ENCODE measurements at regions not wholly inside any gene's neighbourhood (a gene's known extent, or its start where the extent isn't known, plus 50 kb on each side); places are given as distances from the start of the nearest gene placed in this dataset.

DNA sequence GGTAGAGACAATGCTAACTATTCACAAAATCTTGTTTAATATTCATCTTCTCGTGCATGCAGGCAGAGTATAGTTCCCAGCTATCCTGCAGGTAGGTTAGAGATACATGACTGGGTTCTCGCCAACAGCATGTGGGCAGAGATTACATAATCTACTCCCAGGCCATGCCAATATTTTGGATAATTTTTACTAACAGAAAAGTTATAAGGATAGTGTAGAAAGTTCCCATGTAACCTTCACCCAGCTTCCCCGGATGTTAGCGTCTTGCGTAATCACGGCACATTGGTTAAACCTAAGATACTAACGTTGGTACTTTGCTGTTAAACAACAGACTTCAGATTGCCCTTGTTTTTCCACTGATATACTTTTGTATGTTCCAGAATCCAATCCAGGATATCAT is 215.5 kb upstream of the LARGE1 start:
- no peak for TF ChIP-seq EP300 (IDR thresholded peaks at IDR 0.05)
- no peak for TF ChIP-seq POLR2A (IDR thresholded peaks at IDR 0.05)
- TF ChIP-seq, protein P1, sequence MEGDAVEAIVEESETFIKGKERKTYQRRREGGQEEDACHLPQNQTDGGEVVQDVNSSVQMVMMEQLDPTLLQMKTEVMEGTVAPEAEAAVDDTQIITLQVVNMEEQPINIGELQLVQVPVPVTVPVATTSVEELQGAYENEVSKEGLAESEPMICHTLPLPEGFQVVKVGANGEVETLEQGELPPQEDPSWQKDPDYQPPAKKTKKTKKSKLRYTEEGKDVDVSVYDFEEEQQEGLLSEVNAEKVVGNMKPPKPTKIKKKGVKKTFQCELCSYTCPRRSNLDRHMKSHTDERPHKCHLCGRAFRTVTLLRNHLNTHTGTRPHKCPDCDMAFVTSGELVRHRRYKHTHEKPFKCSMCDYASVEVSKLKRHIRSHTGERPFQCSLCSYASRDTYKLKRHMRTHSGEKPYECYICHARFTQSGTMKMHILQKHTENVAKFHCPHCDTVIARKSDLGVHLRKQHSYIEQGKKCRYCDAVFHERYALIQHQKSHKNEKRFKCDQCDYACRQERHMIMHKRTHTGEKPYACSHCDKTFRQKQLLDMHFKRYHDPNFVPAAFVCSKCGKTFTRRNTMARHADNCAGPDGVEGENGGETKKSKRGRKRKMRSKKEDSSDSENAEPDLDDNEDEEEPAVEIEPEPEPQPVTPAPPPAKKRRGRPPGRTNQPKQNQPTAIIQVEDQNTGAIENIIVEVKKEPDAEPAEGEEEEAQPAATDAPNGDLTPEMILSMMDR (IDR thresholded peaks at IDR 0.05) = no peak
- no peak for DNase-seq
- H3K9me3 ChIP-seq = no peaks in the 10 kb centered on the region
- no peak overlapping the region for H3K27ac ChIP-seq
- H3K27me3 ChIP-seq = no peaks in the 10 kb centered on the region
- H3K4me1 ChIP-seq (ENCODE audit: insufficient read depth) = no peaks in the 10 kb centered on the region
- H3K4me3 ChIP-seq = no peak overlapping the region
- WGBS, 3 donors = 80 to 84% (median 82%) methylated on average over 7 of the region's 7 CpGs
- no peaks in the 10 kb centered on the region for H3K36me3 ChIP-seq
- intact Hi-C loops (cut with DNase I) = no loop called here

- intact Hi-C loops (cut with DNase I) = no loop called here
- Histone ChIP-seq H3K27me3 (no peaks in the 10 kb centered on the region), H3K27ac (no peak overlapping the region), H3K9me3 (no peaks in the 10 kb centered on the region), H3K36me3 (no peaks in the 10 kb centered on the region), H3K4me1 (ENCODE audit: insufficient read depth) (no peaks in the 10 kb centered on the region), H3K4me3 (no peak overlapping the region)
- TF ChIP-seq POLR2A (IDR thresholded peaks at IDR 0.05) (no peak), EP300 (IDR thresholded peaks at IDR 0.05) (no peak)
- TF ChIP-seq, protein P1 (IDR thresholded peaks at IDR 0.05) = no peak
- DNase-seq = no peak
These were observed 229.7 kb upstream of the LARGE1 start for GRCh38 chr22:34150023-34150422.

- H3K4me1 ChIP-seq (ENCODE audit: insufficient read depth) = no peaks in the 10 kb centered on the region
- H3K36me3 ChIP-seq = no peaks in the 10 kb centered on the region
- WGBS, 3 donors = 81 to 91% (median 84%) methylated on average over 8 of the region's 8 CpGs
- no peak overlapping the region for H3K27ac ChIP-seq
- TF ChIP-seq POLR2A (IDR thresholded peaks at IDR 0.05) (no peak), EP300 (IDR thresholded peaks at IDR 0.05) (no peak)
- TF ChIP-seq, protein P1 (IDR thresholded peaks at IDR 0.05) = no peak
- no peaks in the 10 kb centered on the region for H3K27me3 ChIP-seq
- no peaks in the 10 kb centered on the region for H3K9me3 ChIP-seq
- intact Hi-C loops (cut with DNase I) = no loop called here
- DNase-seq = no peak
- H3K4me3 ChIP-seq = no peak overlapping the region
These were observed 239.2 kb upstream of the LARGE1 start for GRCh38 chr22:34159491-34159890.

DNA sequence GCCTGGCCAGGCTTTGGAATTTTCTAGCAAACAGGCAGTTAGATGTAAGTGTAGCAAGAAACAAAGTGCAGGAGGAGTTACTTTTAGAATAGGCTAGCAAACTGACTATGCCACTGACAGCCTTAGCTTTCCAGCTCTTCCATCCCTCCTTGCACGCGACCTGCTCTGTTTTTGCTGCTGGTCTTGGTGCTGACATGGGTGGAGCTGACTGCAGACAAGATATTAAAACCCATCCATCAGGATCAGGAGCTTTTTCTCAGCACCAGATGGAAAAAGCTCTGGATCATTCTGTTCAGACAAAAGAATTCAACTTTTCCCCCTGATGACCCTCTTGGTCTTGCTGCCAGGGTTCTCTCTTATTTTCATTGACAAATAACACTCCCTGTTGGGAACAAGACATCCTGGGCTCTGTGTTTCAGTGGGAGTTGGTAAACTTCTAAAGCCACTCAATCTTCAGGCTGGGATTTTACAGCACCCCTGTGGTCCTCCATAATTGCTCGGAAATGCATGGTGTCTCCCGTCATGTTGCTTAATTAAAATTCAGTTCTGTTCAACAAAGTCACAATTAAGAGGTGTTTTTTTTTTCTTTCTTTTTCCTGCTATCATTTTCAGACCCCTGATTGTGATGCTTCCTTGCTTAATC is 240.0 kb upstream of the LARGE1 start:
- Histone ChIP-seq H3K27ac (no peak overlapping the region), H3K4me3 (no peak overlapping the region), H3K4me1 (ENCODE audit: insufficient read depth) (no peaks in the 10 kb centered on the region), H3K9me3 (no peaks in the 10 kb centered on the region), H3K27me3 (no peaks in the 10 kb centered on the region), H3K36me3 (no peaks in the 10 kb centered on the region)
- intact Hi-C loops (cut with DNase I) = no loop called here
- no peak for DNase-seq
- TF ChIP-seq EP300 (IDR thresholded peaks at IDR 0.05) (no peak), POLR2A (IDR thresholded peaks at IDR 0.05) (no peak)
- TF ChIP-seq, protein P1 (IDR thresholded peaks at IDR 0.05) = no peak
- WGBS, 3 donors = 12 to 22% (median 19%) methylated on average over 4 of the region's 4 CpGs

All from ovary (tissue), 7 donors.